HG03280 (cell line): ENCODE measurements at regions not wholly inside any gene's neighbourhood (a gene's known extent, or its start where the extent isn't known, plus 50 kb on each side); places are given as distances from the start of the nearest gene placed in this dataset.
"Not testable (repeated sequence)": the region's sequence is repeated elsewhere in the genome, so short reads cannot be mapped to it uniquely, and the experiment has no call there.

Experiments used
- ATAC-seq: cut with Tn5 transposase; IDR thresholded peaks from one replicate; pipeline ENCODE4 v1.9.1; 2021; ENCODE audit warnings: mild to moderate bottlenecking, moderate library complexity; ENCODE audit not compliant: unreplicated experiment

DNA sequence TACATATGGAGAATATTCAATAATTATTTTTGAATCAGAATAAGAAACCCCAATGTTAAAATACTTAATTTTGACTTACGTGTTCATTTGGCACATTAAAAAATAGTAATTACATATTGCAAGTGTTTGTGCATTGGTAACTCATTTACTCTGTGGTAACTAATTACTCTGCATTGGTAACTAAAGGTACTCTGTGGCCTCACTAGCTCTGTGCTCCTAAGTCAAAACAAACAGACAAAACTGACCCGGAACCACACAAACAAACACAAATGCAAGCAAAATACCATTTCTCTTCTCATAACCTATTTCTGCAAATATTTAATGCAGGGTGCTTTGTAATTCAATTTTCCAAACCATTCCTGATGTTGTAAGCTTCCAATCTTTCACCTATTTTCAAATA is 1244.3 kb downstream of the REEP3 start:
- ATAC-seq: no peak

DNA sequence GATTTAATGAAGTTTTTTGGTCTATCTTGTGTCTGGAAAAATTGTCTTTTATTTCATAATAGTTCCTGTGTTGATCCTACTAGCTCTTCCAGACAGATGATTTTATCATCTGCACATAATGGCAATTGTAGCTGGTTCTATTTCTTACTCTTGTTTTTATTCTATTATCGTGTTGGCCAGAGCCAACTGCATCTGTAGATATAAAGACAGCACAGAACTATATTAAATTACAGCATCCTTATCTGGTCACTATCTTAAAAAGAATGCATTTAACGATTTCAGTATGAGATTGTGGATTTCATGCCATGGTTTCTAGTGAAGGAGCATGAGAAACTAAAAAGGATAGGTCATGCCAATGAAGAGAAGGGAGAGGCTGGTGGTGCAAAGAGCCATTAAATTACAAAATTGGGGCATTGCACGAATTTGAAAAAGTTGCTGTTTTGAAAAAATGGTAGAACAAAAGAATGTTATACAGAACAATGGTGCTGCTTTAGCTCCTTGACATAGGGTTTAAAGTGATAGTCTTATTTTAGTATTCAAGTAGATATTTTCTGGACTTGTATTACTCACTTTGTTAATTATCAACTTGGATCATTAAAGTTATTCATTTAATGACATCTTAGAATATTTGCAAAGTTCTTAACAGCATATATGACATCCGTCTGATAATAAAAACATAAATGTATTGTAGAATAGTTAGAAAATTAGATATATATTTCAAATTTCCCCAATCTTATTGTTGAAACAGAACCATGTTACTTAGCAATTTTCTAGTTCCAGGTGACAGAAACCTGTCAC is 1250.3 kb downstream of the REEP3 start:
- ATAC-seq: no peak

DNA sequence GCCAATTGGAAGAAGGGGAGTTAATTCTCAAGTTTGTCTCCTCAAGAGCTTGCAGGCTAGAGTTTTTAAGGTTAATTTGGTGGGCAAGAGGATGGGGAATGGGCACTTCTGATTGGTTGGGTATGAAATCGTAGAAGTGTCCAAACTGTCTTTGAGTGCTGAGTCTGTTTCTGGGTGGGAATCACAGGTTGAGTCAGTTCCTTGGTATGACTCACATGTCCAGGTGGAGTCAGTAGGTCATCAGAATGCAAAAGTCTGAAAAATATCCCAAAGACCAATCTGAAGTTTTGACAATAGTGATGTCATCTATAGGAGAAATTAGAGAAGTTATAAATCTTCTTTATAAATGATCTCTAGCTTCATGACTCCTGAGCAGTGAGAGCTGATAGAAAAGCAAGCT is 1252.2 kb downstream of the REEP3 start:
- ATAC-seq: no peak

DNA sequence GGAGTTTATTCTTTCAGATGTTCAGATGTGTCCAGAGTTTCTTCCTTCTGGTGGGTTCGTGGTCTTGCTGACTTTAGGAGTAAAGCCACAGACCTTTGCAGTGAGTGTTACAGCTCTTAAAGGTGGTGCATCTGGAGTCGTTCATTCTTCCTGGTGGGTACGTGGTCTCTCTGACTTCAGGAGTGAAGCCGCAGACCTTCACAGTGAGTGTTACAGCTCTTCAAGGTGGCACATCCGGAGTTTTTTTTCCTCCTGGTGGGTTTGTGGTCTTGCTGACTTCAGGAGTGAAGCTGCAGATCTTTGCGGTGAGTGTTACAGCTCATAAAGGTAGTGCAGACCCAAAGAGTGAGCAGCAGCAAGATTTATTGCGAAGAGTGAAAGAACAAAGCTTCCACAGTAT is 1263.2 kb downstream of the REEP3 start:
- not testable (repeated sequence) for ATAC-seq

DNA sequence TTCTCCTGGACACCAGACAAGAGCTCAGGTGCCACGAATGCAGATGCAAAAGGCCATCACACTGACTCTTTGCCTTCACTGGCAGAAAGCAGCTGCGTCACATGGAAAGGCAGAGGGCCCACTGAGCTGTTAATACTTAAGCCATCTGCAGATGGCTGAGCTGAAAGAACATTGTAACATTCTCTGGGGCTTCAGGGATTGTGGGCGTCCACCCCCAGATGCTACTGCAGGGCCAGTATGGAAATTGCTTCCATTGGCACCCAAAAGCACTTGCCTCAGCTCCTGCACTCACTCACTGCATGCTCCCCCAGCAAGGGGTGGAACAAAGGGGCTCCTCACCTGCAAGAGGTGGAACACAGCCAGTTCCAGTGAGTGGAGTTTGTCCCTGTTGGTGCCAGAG is 1264.6 kb downstream of the REEP3 start:
- ATAC-seq: no peak

DNA sequence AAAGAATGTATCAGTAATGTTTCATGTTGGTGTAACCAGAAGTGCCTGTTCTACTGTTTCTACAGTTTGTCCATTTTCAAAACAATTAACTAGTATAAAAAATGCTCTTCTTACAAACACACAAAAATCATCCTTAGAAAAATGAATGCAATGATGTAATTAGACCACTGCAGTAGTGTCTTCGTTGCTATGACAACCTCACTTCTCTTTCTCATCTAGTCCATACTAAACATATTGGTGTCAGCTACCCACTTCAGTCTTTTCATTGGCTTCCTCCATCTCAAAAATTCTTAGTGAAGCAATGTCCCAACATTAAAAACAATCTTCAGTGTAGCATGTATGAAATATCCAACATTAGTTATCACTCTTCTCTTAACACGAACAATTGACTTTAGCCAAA is 1265.8 kb downstream of the REEP3 start:
- ATAC-seq: no peak

DNA sequence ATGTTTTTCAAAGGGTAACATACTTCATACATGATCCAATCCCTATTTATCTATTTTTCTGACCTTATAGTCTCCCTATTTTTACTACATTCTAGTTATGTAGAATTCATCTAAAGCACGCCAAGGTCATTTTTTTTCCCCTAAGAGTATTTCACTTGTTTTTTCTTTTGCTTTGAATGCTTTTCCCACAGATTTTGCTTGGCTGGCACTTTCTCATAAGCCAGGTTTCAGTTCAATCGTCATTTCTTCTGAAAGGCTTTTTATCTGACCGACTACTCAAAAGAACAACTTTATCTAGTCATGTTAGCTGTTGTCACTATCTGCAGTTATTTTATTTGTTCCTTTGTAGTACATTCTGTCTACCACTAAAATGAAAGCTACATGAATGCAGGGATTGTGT is 1274.6 kb downstream of the REEP3 start:
- ATAC-seq: no peak

DNA sequence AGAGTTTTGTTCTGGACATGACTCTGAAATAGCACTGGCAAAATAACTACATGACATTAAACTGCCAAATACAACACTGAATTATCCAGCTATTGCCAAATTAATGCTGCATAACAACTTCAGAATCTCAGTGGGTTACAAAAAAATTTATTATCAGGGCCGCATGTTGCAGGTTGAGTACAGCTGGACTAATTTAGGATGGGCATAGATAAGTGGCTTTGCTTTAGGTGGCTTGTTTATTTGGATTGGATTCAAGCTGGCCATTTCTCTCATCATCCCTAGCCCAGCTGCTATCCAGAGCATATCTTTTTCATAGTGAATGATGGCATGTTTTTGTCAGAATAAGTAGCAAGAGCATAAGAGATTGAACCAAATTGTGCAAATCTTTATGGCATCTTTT is 1277.1 kb downstream of the REEP3 start:
- no peak for ATAC-seq

DNA sequence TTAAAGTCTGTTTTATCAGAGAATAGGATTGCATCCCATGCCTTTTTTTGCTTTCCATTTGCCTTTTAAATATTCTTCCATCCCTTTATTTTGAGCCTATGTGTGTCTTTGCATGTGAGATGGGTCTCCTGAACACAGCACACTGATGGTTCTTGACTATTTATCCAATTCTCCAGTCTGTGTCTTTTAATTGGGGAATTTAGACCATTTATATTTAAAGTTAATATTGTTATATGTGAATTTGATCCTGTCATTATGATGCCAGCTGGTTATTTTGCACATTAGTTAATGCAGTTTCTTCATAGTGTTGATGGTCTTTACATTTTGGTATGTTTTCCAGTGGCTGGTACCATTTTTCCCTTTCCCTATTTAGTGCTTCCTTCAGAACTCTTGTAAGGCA is 1287.0 kb downstream of the REEP3 start:
- not testable (repeated sequence) for ATAC-seq

DNA sequence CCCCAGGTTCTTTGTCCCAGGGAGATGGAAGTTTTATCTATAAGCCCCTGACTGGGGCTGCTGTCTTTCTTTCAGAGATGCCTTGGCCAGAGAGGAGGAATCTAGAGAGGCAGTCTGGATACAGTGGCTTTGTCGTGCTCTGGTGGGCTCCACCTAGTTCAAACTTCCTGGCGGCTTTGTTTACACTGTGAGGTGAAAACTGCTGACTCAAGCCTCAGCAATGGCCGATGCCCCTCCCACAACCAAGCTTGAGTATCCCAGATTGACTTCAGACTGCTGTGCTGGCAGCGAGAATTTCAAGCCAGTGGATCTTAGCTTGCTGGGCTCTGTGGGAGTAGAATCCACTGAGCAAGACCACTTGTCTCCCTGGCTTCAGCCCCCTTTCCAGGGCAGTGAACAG is 1288.8 kb downstream of the REEP3 start:
- not testable (repeated sequence) for ATAC-seq

DNA sequence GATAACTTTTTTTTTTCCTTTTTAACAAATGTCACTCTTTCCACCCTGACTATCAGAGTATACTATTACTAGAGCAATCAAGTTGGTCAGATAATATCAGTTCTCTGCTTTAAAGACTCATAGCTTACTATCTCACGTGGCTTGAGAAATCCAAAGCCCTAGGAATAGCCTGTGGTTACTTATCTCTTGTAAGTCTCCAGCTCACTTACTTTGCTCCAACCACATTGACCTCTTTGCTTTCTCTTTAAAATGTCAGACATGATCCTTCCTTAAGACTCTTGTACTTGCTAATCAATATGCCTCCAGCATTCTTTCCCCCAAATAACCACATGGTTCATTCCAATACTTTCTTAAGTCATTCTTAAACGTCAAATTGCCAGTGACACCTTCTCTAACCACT is 1292.2 kb downstream of the REEP3 start:
- no peak for ATAC-seq

DNA sequence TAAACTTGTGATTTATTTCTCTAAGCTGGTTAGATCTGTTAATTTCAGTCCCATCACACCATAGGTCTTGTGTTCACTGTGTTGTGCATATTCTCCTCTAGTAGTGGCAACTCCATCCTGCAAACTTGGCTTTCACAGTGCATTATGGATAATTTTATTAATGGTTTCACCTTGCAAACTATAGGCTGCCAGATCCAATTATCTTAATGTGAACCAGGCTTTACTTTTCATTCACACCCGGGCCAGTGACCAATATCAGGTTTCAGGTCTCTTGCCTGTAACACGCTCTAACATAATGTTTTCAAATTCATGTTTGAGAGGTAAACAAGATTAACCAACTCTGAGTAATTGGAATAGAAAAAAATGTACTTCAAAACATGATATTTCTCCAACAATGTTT is 1293.0 kb downstream of the REEP3 start:
- ATAC-seq: no peak

DNA sequence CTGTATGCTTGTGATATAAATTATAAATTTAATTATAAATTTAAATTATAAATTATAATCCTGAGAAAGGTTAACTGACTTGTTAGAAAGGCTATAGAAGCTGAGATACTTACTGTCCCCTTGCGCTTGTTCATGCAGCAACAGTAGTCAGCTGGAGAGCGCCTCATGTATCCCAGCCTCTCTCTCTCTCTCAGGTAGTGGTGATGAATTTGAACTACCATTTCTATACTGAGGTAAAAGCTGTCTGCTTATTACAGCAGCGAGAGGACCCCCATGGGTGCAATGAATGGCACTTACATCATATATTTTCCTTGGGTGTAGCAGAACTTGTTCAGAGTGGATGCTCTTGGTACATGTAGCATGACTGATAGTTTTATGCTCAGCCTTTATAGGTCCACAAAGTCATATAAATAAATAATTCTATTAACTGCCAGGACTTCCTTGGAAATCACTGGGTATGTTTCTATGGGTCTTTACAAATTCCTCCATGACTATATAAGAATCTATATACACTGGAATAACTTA is 1308.7 kb downstream of the REEP3 start:
- ATAC-seq: no peak

DNA sequence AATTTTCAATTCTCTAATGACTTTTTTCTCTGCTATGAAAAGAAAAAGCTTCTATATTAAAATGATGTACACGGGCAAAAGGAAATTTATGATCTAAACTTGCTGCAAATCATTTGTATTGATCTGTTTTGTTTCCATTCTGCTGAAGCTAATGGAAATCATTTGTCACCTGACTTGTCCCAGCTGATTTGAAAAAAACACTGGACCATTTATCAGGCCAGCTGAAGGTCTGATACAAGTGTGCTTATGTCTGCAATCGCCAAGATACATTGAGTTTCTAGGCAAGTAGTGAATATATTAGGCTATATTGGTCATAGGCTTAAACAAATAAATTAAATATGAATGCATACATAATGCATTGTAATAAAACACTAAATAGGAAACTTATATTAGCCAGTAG is 1309.7 kb downstream of the REEP3 start:
- ATAC-seq: no peak

DNA sequence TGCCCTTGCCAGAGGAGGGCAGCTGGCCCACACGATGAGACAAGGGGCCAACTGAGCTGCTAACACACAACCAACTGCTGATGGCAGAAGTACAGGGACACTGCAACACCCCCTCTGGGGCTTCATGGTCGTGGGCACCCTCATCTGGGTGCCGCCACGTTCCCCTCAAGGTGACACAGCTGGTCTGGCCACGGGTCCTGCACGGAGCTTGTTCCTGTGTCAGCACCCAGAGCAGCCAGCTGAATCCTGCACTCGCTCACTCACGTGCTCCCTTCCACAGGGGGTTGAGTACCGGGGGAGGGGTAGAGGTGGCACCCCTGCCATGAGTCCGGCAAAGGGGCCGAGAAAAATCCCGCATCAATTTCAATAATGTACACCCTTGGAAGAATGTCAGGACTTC is 1319.1 kb downstream of the REEP3 start:
- ATAC-seq: no peak

DNA sequence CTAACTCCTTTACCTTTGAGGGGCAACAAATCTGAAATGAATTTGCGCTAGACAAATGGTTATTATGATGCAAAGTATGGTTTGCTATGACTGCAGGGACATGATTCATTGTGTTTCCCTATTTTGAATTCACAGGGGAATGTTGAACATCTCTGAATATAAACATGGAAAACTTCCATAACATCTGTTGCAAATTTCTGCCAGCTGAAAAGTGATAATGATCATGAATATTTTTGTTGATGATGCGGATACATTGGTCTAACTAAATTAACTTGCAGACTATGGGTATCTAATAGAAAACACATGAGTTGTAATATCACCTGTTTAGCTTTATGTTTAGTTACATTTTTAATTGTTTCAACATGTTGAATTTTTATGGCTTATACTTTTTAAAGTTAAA is 1325.5 kb downstream of the REEP3 start:
- no peak for ATAC-seq

DNA sequence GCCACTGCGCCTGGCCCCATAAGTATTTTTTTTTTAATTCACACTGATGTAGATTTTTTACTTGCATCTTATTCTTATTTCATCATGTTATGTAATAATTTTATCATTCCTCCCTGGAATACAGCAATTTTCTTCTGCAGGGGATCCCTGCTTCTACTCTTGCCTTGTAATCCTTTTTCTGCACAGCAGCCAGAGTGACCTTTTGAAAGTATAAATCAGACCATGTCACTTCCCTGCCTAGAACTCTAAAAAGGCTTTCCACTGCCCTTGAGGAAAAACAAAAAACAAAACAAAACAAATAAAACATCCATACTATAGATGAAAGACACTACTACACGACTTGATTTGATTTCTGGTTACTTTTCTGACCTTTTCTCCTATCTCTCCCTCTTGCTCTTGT is 1334.7 kb downstream of the REEP3 start:
- ATAC-seq: no peak

DNA sequence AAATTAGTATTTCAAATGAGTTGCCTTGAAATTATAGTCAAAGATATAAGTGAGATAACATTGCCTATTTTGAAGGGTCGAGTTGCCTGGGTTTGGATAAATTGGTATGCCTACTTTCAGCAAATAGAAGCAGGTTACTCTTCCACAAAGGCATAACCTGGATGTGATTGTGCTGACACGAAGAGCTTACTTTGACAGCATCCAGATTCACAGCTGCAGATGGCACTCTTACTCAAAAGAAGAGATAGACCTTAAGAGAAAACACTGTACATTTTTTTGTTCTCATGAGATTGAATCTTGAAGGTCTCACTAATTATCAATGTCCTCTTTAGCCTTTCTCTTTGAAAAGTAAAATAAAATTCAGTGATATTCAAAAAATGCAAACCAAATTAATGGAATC is 1338.7 kb downstream of the REEP3 start:
- no peak for ATAC-seq

DNA sequence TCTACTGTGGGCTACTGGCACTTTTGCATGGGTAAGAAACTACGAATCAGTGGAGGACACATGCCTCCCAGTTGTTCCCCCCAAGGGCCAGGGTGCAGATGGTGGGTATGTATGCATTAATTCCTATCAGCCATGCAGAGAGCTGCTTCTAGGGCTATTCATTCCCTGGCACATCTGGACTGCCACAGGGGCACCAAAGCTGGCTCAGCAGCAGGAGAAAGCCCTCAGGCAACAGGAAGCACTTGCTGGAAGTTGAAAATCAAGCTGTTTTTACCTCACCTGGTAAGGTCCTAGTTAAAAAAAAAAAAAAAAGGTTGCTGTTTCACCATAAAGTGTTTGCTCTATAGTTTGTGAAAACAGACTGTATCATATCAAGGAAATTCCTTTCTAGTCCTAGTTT is 1342.6 kb downstream of the REEP3 start:
- ATAC-seq: no peak

DNA sequence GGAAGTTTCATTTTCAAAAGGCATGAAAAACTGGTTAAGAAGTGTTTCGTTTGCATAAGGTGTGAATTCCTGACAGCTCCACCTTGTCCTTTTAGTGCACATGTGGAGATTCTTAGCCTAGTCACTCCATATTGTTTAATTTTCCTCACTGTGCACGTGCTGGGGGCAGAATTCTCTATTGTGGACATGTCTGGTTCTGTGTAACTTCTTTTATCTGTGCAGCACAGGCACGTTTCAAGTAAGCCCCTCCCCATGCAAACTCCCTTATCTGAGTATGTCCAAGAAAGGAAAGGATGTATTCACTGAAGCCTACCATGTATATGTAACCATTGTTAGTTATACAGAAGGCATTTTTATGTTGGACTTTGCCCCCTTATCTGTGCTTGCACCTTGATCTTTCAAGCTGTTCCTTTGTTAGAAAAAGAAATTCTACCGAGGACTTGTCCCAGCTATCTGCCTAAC is 1346.3 kb downstream of the REEP3 start:
- no peak for ATAC-seq

DNA sequence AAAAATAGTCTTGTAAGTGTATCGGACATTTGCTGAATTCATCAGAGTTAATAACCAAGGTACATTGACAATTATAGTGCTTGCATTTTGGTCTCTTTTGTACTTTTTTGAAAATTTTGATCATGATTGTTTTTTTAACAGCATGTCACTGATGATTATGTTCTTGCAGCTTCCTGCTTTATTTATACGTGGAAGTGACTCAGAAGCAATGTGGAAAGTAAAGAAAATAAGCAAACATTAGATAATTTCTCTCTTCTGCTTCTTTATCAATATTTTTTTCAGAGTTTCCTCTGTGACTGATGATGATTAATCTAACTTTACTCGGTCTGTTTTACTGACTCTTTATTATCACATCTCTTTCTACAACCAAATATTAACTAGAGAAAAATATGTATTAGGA is 1351.9 kb downstream of the REEP3 start:
- ATAC-seq: no peak

DNA sequence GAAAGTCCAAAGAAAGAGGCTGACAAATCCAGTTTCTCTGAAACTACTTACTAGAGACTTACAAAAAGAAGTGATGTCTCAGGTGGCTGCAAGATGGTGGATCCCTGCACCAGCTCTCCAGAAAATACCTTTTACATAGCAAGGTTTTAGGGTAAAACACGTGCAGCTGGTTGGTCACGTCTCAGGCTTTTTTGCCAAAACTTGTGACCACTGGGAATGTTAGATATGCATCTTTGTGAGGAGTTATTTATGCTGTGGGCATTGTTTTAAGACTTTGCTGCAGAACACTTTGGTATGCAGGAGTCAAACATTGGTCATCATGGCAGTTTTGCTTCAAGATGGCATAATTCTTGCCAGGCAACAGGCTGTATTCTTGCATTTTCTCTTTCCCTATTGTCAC is 1352.8 kb downstream of the REEP3 start:
- ATAC-seq: no peak

DNA sequence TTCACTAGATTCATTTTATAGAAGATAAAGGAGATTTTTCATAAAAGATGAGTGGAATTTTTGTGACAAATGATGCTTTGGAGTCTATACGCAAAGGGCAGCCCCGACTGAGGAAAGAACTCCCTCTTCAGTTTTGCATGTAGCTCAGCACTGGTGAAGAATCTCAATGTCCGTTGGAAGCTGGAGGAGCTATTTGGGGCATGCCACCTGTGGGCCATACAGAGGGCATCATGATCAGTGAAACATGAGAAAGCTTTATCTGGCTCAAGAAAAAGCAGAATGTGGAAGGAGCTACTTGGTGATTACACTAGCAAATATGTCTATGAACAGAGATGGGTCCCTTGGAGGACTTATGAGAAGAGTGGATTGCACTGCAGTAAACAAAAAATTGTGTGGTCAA is 1359.3 kb downstream of the REEP3 start:
- no peak for ATAC-seq
